Loucy (cell line): ENCODE measurements at regions not wholly inside any gene's neighbourhood (a gene's known extent, or its start where the extent isn't known, plus 50 kb on each side); places are given as distances from the start of the nearest gene placed in this dataset.

ENCODE experiments used
- H2AFZ ChIP-seq: fragments of 200-600 bp; sonication (generic); 2 replicates; pipeline ENCODE4 v1.6.0; 2016; ENCODE audit warnings: antibody characterized with exemption, mild to moderate bottlenecking, low read length, moderate library complexity
- H3F3A ChIP-seq: fragments of 200-600 bp; 2 replicates; pipeline ENCODE4 v1.6.0; 2016; ENCODE audit warnings: antibody characterized with exemption, low read depth, mild to moderate bottlenecking
- H3K27me3 ChIP-seq: fragments of 200-600 bp; sonication (generic); 2 replicates; pipeline ENCODE4 v1.6.1; 2014; ENCODE audit warnings: low read length, mild to moderate bottlenecking; ENCODE audit not compliant: insufficient read depth, poor library complexity, severe bottlenecking
- H3K36me3 ChIP-seq: fragments of 200-600 bp; sonication (generic); 2 replicates; pipeline ENCODE4 v1.6.1; 2016; ENCODE audit warnings: low read length; ENCODE audit not compliant: insufficient read depth
- H3K4me1 ChIP-seq: fragments of 200-600 bp; sonication (generic); 2 replicates; pipeline ENCODE4 v1.5.1; 2014; ENCODE audit warnings: low read length, mild to moderate bottlenecking; ENCODE audit not compliant: insufficient read depth, poor library complexity, severe bottlenecking
- H3K4me2 ChIP-seq: fragments of 200-600 bp; sonication (generic); 2 replicates; pipeline ENCODE4 v1.6.0; 2014; ENCODE audit warnings: antibody characterized with exemption, low read length, low read depth, mild to moderate bottlenecking; ENCODE audit not compliant: poor library complexity, severe bottlenecking
- H3K4me3 ChIP-seq: fragments of 200-600 bp; sonication (generic); 2 replicates; pipeline ENCODE4 v1.5.1; 2014; ENCODE audit warnings: low read length, mild to moderate bottlenecking, mixed read lengths; ENCODE audit not compliant: poor library complexity, severe bottlenecking
- H3K79me2 ChIP-seq: fragments of 200-600 bp; sonication (generic); 2 replicates; pipeline ENCODE4 v1.6.1; 2014; ENCODE audit warnings: low read length; ENCODE audit not compliant: insufficient read depth
- H3K9ac ChIP-seq: fragments of 200-600 bp; sonication (generic); 2 replicates; pipeline ENCODE4 v1.6.0; 2014; ENCODE audit warnings: mild to moderate bottlenecking, low read depth, low read length, moderate library complexity; ENCODE audit not compliant: poor library complexity, severe bottlenecking
- H3K9me2 ChIP-seq: fragments of 200-600 bp; sonication (generic); replicated peaks from 2 replicates; pipeline ENCODE4 v1.6.1; 2016; ENCODE audit warnings: low read depth, low read length, mixed read lengths
- H3K9me3 ChIP-seq: fragments of 200-600 bp; sonication (generic); 2 replicates; pipeline ENCODE4 v1.6.1; 2014; ENCODE audit warnings: mild to moderate bottlenecking, antibody characterized with exemption, low read length, low read depth; ENCODE audit not compliant: insufficient read depth
- H4K20me1 ChIP-seq: fragments of 200-600 bp; sonication (generic); 2 replicates; pipeline ENCODE4 v1.6.0; 2014; ENCODE audit warnings: antibody characterized with exemption, low read length, mild to moderate bottlenecking; ENCODE audit not compliant: insufficient read depth, poor library complexity, severe bottlenecking
- EZH2phosphoT487 ChIP-seq: fragments of 200-600 bp; IDR thresholded peaks from 2 replicates; pipeline ENCODE4 v1.6.1; 2018; ENCODE audit warnings: antibody characterized with exemption, mild to moderate bottlenecking, moderate library complexity, borderline replicate concordance
- TF ChIP-seq, protein P1 (sequence below): fragments of 200-600 bp; sonication (generic); conservative IDR thresholded peaks from 2 replicates; pipeline ENCODE4 v1.5.1; 2014; ENCODE audit warnings: mild to moderate bottlenecking, antibody characterized with exemption, low read length

DNA sequence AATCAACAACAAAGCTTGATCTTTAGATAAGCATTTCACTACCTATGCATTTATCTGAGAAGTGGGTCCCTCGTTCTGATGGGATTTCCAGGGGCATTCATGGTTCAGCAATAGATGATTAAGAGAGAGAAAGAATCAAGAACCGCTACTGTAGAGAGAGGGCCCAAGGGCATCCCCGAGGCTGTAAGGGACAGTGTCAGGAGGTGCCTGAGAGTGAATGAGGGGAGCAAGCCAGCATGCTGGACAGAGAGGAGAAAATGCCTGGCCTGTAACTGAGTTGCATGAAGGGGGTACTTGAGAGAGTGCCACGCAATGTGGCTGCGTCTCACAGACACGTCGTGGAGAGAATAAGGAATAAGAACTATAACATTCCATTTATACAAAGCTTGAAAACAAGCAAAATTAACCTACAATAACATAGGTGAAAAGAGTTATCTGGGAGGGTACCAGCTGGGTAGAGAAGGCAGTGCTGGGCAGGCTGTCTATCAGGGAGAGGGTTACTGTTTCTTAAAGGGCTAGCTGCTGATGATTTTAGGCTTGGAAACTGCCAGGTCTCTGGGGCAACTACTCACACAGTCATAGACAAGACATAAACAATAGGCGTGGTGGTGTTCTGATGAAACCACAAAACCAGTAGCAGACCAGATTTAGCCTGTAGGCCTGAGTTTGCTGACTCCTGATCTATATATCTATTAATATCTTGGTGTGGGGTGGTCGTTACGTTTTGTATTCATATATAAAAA, 374.6 kb upstream of the CFAP20DC start:
- Histone ChIP-seq H3K36me3 (no peaks in the 10 kb centered on the region), H3F3A (no peaks in the 10 kb centered on the region), H4K20me1 (no peaks in the 10 kb centered on the region), H2AFZ (no peak overlapping the region), H3K9me2 (no peaks in the 10 kb centered on the region), H3K79me2 (no peaks in the 10 kb centered on the region), H3K4me2 (no peak overlapping the region), H3K9ac (no peak overlapping the region), H3K9me3 (no peaks in the 10 kb centered on the region), H3K4me3 (no peak overlapping the region), H3K4me1 (peaks cover 8% of the 10 kb centered on the region), H3K27me3 (no peaks in the 10 kb centered on the region)
- no peak for TF ChIP-seq EZH2phosphoT487
- TF ChIP-seq, protein P1, sequence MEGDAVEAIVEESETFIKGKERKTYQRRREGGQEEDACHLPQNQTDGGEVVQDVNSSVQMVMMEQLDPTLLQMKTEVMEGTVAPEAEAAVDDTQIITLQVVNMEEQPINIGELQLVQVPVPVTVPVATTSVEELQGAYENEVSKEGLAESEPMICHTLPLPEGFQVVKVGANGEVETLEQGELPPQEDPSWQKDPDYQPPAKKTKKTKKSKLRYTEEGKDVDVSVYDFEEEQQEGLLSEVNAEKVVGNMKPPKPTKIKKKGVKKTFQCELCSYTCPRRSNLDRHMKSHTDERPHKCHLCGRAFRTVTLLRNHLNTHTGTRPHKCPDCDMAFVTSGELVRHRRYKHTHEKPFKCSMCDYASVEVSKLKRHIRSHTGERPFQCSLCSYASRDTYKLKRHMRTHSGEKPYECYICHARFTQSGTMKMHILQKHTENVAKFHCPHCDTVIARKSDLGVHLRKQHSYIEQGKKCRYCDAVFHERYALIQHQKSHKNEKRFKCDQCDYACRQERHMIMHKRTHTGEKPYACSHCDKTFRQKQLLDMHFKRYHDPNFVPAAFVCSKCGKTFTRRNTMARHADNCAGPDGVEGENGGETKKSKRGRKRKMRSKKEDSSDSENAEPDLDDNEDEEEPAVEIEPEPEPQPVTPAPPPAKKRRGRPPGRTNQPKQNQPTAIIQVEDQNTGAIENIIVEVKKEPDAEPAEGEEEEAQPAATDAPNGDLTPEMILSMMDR: no peak

DNA sequence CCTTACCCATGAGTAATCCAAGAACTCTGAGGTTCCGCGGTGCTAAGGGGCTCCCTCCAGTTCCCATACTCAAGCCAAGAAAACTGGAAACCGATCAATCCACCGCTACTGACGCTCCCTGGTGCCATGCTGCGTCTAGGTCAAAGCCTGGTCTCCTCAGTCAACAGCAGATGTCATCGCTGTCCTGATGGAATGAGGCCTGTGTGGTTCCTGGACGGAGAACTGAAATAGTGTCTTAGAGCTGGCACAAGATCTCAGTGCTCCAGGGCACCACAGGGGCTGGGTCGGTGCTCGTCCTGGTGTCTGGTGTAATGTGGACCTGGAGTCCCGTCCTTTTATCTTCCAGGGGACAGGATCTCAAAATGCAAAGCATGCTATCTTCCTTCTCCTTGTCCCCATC, 373.9 kb upstream of the CFAP20DC start:
- Histone ChIP-seq H2AFZ (no peak overlapping the region), H3K9ac (no peak overlapping the region), H4K20me1 (no peaks in the 10 kb centered on the region), H3K79me2 (no peaks in the 10 kb centered on the region), H3K4me2 (no peak overlapping the region), H3K9me2 (no peaks in the 10 kb centered on the region), H3K4me3 (no peak overlapping the region), H3K4me1 (peaks cover 8% of the 10 kb centered on the region), H3K36me3 (no peaks in the 10 kb centered on the region), H3K27me3 (no peaks in the 10 kb centered on the region), H3K9me3 (no peaks in the 10 kb centered on the region), H3F3A (no peaks in the 10 kb centered on the region)
- TF ChIP-seq EZH2phosphoT487: no peak
- TF ChIP-seq, protein P1: no peak

GRCh38 chr3:59422312-59422711, 372.5 kb upstream of the CFAP20DC start:
- H3K9me3 ChIP-seq: no peaks in the 10 kb centered on the region
- no peaks in the 10 kb centered on the region for H3K9me2 ChIP-seq
- TF ChIP-seq, protein P1: no peak
- TF ChIP-seq EZH2phosphoT487: no peak
- H4K20me1 ChIP-seq: no peaks in the 10 kb centered on the region
- H3K4me3 ChIP-seq: no peak overlapping the region
- no peaks in the 10 kb centered on the region for H3K79me2 ChIP-seq
- H3K36me3 ChIP-seq: no peaks in the 10 kb centered on the region
- no peaks in the 10 kb centered on the region for H3K27me3 ChIP-seq
- no peaks in the 10 kb centered on the region for H3F3A ChIP-seq
- H3K9ac ChIP-seq: no peak overlapping the region
- peaks cover 4% of the 10 kb centered on the region for H3K4me1 ChIP-seq
- no peak overlapping the region for H2AFZ ChIP-seq
- H3K4me2 ChIP-seq: no peak overlapping the region
